Vagina (tissue), 2 donors: ENCODE measurements at regions not wholly inside any gene's neighbourhood (a gene's known extent, or its start where the extent isn't known, plus 50 kb on each side); places are given as distances from the start of the nearest gene placed in this dataset.

Source experiments
- DNase-seq, 2 donors: peaks; one replicate each; pipeline ENCODE4 v3.0.0-alpha.2; 2017; ENCODE audit errors: extremely low spot score in 2 of 2
- H3K27ac ChIP-seq: fragments of 200-600 bp; sonication (generic); one replicate; pipeline ENCODE4 v1.5.1; 2019
- H3K27me3 ChIP-seq: fragments of 200-600 bp; sonication (generic); one replicate; pipeline ENCODE4 v1.5.1; 2019
- H3K36me3 ChIP-seq, 2 donors: fragments of 200-600 bp; sonication (generic); one replicate each; pipeline ENCODE4 v1.5.1; 2017 to 2019
- H3K4me1 ChIP-seq: fragments of 200-600 bp; sonication (generic); one replicate; pipeline ENCODE4 v1.5.1; 2019
- H3K4me3 ChIP-seq, 2 donors: fragments of 200-600 bp; sonication (generic); 1 replicate in 1 of 2; 2 replicates in 1 of 2; pipeline ENCODE4 v1.5.1; 2016 to 2019
- H3K9me3 ChIP-seq: fragments of 200-600 bp; sonication (generic); one replicate; pipeline ENCODE4 v1.5.1; 2019
- CTCF ChIP-seq, 3 experiments: fragments of 450-650 bp in 2 of 3; fragments of 200-600 bp in 1 of 3; sonication (generic) in 1 of 3; IDR thresholded peaks; one replicate each; pipeline ENCODE4 v1.5.1; 2017 to 2019; ENCODE audit warnings: antibody characterized with exemption in 3 of 3, mild to moderate bottlenecking in 2 of 3, moderate library complexity in 2 of 3
- POLR2A ChIP-seq, 2 donors: fragments of 450-650 bp; IDR thresholded peaks; one replicate each; pipeline ENCODE4 v1.6.1; 2017; ENCODE audit warnings: antibody characterized with exemption in 2 of 2, mild to moderate bottlenecking in 2 of 2, moderate library complexity in 2 of 2
- POLR2AphosphoS5 ChIP-seq, 2 donors: sonication (generic); formaldehyde crosslinking; IDR thresholded peaks; one replicate each; pipeline ENCODE4 v1.9.0; 2017; ENCODE audit warnings: antibody characterized with exemption in 2 of 2, mild to moderate bottlenecking in 2 of 2, low read depth in 1 of 2; ENCODE audit not compliant: insufficient read depth in 1 of 2
- intact Hi-C: fragments of 100-400 bp; cut with DNase I; formaldehyde crosslinking; loops from one replicate; pipeline ENCODE4 v1.15.1; 2023

DNA sequence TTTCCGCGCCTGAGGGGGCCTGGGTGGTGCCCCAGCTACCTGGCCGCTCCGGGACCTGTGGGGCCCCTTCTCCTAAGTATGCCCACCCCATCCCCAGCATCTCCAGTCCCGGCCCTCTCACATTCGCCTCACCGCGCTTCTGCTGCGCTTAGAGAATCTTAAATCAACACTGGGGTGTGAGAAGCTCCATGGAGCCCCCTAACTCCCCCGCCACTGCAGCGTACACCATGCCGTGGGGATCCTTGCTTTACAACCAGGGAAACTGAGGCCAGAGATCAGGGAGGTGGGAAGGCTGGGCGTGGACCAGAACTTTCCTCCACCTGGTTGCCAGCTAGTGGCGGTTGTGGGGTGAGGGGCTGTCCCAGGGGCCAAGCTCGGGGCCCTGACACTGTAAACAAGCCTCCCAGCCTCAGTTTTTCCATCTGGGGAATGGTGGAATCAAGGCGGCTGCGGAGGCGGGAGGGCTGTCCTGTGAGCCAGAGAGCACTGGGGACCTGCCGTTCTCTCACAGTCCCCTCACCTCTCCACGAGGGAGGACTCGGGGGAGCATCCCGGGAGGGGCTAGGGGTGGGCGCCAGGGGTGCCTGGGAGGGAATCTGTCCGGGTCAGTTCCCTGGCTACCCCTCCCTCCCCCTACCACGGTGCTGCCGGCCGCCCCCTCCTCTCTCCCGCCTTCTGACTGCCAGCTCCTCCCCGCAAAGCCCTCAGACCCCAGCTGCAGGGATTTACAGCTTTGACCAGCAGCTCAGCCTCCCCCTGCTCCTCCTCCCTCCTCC is 161.2 kb downstream of the C9orf50 start:
- H3K27me3 ChIP-seq = no peaks in the 10 kb centered on the region
- no peaks in the 10 kb centered on the region for H3K36me3 ChIP-seq
- TF ChIP-seq POLR2AphosphoS5 (IDR thresholded peaks at IDR 0.05; ENCODE audit: insufficient read depth in 1 of 2, low read depth in 1 of 2) (peak in 1 of 2 donors; percentile 29), CTCF (IDR thresholded peaks at IDR 0.05) (no peak), POLR2A (IDR thresholded peaks at IDR 0.05) (no peak)
- peak overlapping the region; percentile 100 for H3K27ac ChIP-seq
- no peaks in the 10 kb centered on the region for H3K9me3 ChIP-seq
- H3K4me3 ChIP-seq = peak overlapping the region in 1 of 2 donors; percentile 49
- peaks cover 70% of the 10 kb centered on the region for H3K4me1 ChIP-seq
- intact Hi-C loops = no loop called here
- DNase-seq = peak in 1 of 2 donors; percentile 93

GRCh38 chr9:129458663-129459546 is 162.0 kb downstream of the C9orf50 start:
- DNase-seq = no peak
- intact Hi-C loops = no loop called here
- TF ChIP-seq POLR2AphosphoS5 (IDR thresholded peaks at IDR 0.05; ENCODE audit: insufficient read depth in 1 of 2, low read depth in 1 of 2) (peak; percentile 23 to 56), POLR2A (IDR thresholded peaks at IDR 0.05) (no peak)
- Histone ChIP-seq H3K27me3 (no peaks in the 10 kb centered on the region), H3K9me3 (no peaks in the 10 kb centered on the region), H3K4me3 (peak overlapping the region in 1 of 2 donors; percentile 49), H3K36me3 (no peaks in the 10 kb centered on the region), H3K27ac (peak overlapping the region; percentile 100), H3K4me1 (peaks cover 68% of the 10 kb centered on the region)

GRCh38 chr9:129458155-129458661 is 162.7 kb downstream of the C9orf50 start:
- intact Hi-C loops = no loop called here
- peak; percentile 26 to 30 for TF ChIP-seq POLR2AphosphoS5 (IDR thresholded peaks at IDR 0.05; ENCODE audit: insufficient read depth in 1 of 2, low read depth in 1 of 2)
- TF ChIP-seq CTCF (IDR thresholded peaks at IDR 0.05) = no peak
- Histone ChIP-seq H3K4me1 (peaks cover 68% of the 10 kb centered on the region), H3K27me3 (no peaks in the 10 kb centered on the region), H3K9me3 (no peaks in the 10 kb centered on the region), H3K27ac (peak overlapping the region; percentile 100), H3K36me3 (no peaks in the 10 kb centered on the region), H3K4me3 (no peak overlapping the region)
- no peak for DNase-seq

GRCh38 chr9:129457325-129457779 is 163.5 kb downstream of the C9orf50 start:
- Histone ChIP-seq H3K4me1 (peaks cover 68% of the 10 kb centered on the region), H3K27me3 (no peaks in the 10 kb centered on the region), H3K27ac (peak overlapping the region; percentile 100), H3K9me3 (no peaks in the 10 kb centered on the region), H3K4me3 (no peak overlapping the region), H3K36me3 (no peaks in the 10 kb centered on the region)
- intact Hi-C loops = no loop called here
- TF ChIP-seq POLR2AphosphoS5 (IDR thresholded peaks at IDR 0.05; ENCODE audit: insufficient read depth in 1 of 2, low read depth in 1 of 2) = no peak
- TF ChIP-seq POLR2A (IDR thresholded peaks at IDR 0.05) = no peak
- no peak for TF ChIP-seq CTCF (IDR thresholded peaks at IDR 0.05)
- no peak for DNase-seq

DNA sequence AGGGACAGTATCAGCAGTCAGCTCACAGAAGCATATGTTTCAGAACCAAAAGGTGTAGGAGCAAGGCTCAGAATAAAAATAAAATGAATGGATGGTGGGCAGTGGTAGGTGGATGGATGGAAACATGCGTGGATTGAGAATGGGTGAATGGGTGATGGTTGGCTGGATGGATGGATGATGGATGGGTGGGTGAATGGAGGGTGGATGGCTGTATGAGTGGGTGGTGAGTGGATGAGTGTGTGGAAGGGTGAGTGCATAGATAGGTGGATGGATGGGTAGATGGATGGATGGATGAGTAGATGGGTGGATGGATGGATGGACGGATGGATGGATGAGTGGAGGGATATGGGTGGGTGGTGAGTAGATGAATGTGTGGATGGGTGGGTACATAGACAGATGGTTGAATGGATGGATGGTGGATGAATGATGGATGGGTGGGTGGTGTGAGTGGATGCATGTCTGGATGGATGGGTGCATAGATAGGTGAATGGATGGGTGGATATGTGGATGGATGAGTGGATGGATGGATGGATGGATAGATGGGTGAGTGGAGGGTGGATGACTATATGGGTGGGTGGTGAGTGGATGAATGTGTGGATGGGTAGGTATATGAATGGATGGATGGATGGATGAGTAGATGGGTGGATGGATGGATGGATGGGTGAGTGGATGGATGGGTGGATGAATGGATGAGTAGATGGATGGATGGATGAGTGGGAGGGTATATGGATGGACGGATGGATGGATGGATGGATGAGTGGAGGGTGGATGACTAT is 164.2 kb downstream of the C9orf50 start:
- Histone ChIP-seq H3K9me3 (no peaks in the 10 kb centered on the region), H3K27me3 (no peaks in the 10 kb centered on the region), H3K36me3 (no peaks in the 10 kb centered on the region), H3K4me1 (peaks cover 68% of the 10 kb centered on the region), H3K4me3 (no peak overlapping the region), H3K27ac (peak overlapping the region; percentile 86)
- no peak for DNase-seq
- TF ChIP-seq POLR2A (IDR thresholded peaks at IDR 0.05) (no peak), CTCF (IDR thresholded peaks at IDR 0.05) (no peak), POLR2AphosphoS5 (IDR thresholded peaks at IDR 0.05; ENCODE audit: insufficient read depth in 1 of 2, low read depth in 1 of 2) (no peak)
- intact Hi-C loops = no loop called here
